H1 (cell line): ENCODE measurements at regions not wholly inside any gene's neighbourhood (a gene's known extent, or its start where the extent isn't known, plus 50 kb on each side); places are given as distances from the start of the nearest gene placed in this dataset.

Experiments
- CTCF ChIP-seq, 3 experiments: IDR thresholded peaks; 1 replicate in 2 of 3; 2 replicates in 1 of 3; pipeline versions ENCODE4 v1.5.1 to v1.6.1; 2011; ENCODE audit warnings: low read length in 3 of 3, mild to moderate bottlenecking in 3 of 3, inconsistent platforms in 2 of 3, low read depth in 1 of 3, moderate library complexity in 1 of 3; ENCODE audit not compliant: insufficient read depth in 1 of 3; ENCODE audit errors: control extremely low read depth in 1 of 3
- FOSL1 ChIP-seq: IDR thresholded peaks from 2 replicates; pipeline ENCODE4 v1.6.1; 2011; ENCODE audit warnings: mild to moderate bottlenecking, low read depth, low read length, moderate library complexity; ENCODE audit not compliant: insufficient read depth
- POLR2A ChIP-seq, 2 experiments: IDR thresholded peaks; 1 replicate in 1 of 2; 2 replicates in 1 of 2; pipeline ENCODE4 v1.6.1; 2011; ENCODE audit warnings: low read depth in 2 of 2, low read length in 2 of 2, mild to moderate bottlenecking in 2 of 2; ENCODE audit errors: control extremely low read depth in 1 of 2
- POLR2AphosphoS5 ChIP-seq: IDR thresholded peaks from 2 replicates; pipeline ENCODE4 v1.6.1; 2011; ENCODE audit warnings: low read depth, low read length
- SUZ12 ChIP-seq: fragments of 200-600 bp; sonication (generic); IDR thresholded peaks from 2 replicates; pipeline ENCODE4 v1.6.1; 2012; ENCODE audit warnings: mild to moderate bottlenecking, inconsistent platforms, low read length, moderate library complexity, mixed read lengths

GRCh38 chr11:92045301-92045700 lies 179.3 kb upstream of the FAT3 start:
- TF ChIP-seq SUZ12, result no peak
- TF ChIP-seq POLR2A (IDR thresholded peaks at IDR 0.05; ENCODE audit: control extremely low read depth in 1 of 2, low read depth in 2 of 2, low read length in 2 of 2), result no peak
- TF ChIP-seq POLR2AphosphoS5, result no peak
- TF ChIP-seq CTCF (IDR thresholded peaks at IDR 0.05; ENCODE audit: control extremely low read depth in 1 of 3, insufficient read depth in 1 of 3, low read depth in 1 of 3, low read length in 3 of 3), result no peak
- TF ChIP-seq FOSL1, result no peak
